Glutamatergic neuron (in vitro differentiated cells): ENCODE measurements at regions not wholly inside any gene's neighbourhood (a gene's known extent, or its start where the extent isn't known, plus 50 kb on each side); places are given as distances from the start of the nearest gene placed in this dataset.

Experiments used
- DNase-seq: peaks from one replicate; pipeline ENCODE4 v3.0.0; 2022
- H3K27ac Mint-ChIP-seq: one replicate; pipeline ENCODE4 v1.8.0; 2020; ENCODE audit warnings: mild to moderate bottlenecking, mixed read lengths, inconsistent platforms; ENCODE audit not compliant: unreplicated experiment
- H3K27me3 Mint-ChIP-seq: one replicate; pipeline ENCODE4 v1.8.0; 2020; ENCODE audit warnings: mild to moderate bottlenecking, moderate library complexity, mixed read lengths, inconsistent platforms; ENCODE audit not compliant: unreplicated experiment
- H3K36me3 Mint-ChIP-seq: one replicate; pipeline ENCODE4 v1.8.0; 2020; ENCODE audit warnings: mild to moderate bottlenecking, mixed read lengths, inconsistent platforms; ENCODE audit not compliant: unreplicated experiment
- H3K4me1 Mint-ChIP-seq: one replicate; pipeline ENCODE4 v1.8.0; 2020; ENCODE audit warnings: mild to moderate bottlenecking, low read depth, mixed read lengths, inconsistent platforms; ENCODE audit not compliant: unreplicated experiment
- H3K4me3 Mint-ChIP-seq: one replicate; pipeline ENCODE4 v1.8.0; 2020; ENCODE audit warnings: mild to moderate bottlenecking, mixed read lengths, inconsistent platforms; ENCODE audit not compliant: unreplicated experiment
- H3K9me3 Mint-ChIP-seq: one replicate; pipeline ENCODE4 v1.8.0; 2020; ENCODE audit warnings: mild to moderate bottlenecking, moderate library complexity, mixed read lengths, inconsistent platforms; ENCODE audit not compliant: unreplicated experiment
- CTCF ChIP-seq: fragments of 200-600 bp; sonication (generic); IDR thresholded peaks from one replicate; pipeline ENCODE4 v1.5.0; 2021; ENCODE audit not compliant: partially characterized antibody, unreplicated experiment

- H3K27ac Mint-ChIP-seq: no peak overlapping the region
- H3K4me3 Mint-ChIP-seq: no peak overlapping the region
- H3K9me3 Mint-ChIP-seq: peaks cover 30% of the 10 kb centered on the region
- DNase-seq: no peak
- H3K4me1 Mint-ChIP-seq: no peaks in the 10 kb centered on the region
- TF ChIP-seq CTCF: no peak
- H3K36me3 Mint-ChIP-seq: peaks cover 11% of the 10 kb centered on the region
- peaks cover 9% of the 10 kb centered on the region for H3K27me3 Mint-ChIP-seq
These were observed 1430.7 kb downstream of the BRD1 start for GRCh38 chr22:48396785-48397530.

GRCh38 chr22:48396091-48396784, 1431.4 kb downstream of the BRD1 start:
- H3K4me1 Mint-ChIP-seq: no peaks in the 10 kb centered on the region
- no peak overlapping the region for H3K4me3 Mint-ChIP-seq
- peaks cover 26% of the 10 kb centered on the region for H3K9me3 Mint-ChIP-seq
- TF ChIP-seq CTCF: no peak
- H3K27me3 Mint-ChIP-seq: peaks cover 7% of the 10 kb centered on the region
- DNase-seq: no peak
- H3K27ac Mint-ChIP-seq: no peak overlapping the region
- peaks cover 9% of the 10 kb centered on the region for H3K36me3 Mint-ChIP-seq

GRCh38 chr22:48395201-48395600, 1432.5 kb downstream of the BRD1 start:
- TF ChIP-seq CTCF: no peak
- peaks cover 26% of the 10 kb centered on the region for H3K9me3 Mint-ChIP-seq
- peak overlapping the region; percentile 80 for H3K27ac Mint-ChIP-seq
- peaks cover 6% of the 10 kb centered on the region for H3K27me3 Mint-ChIP-seq
- no peaks in the 10 kb centered on the region for H3K4me1 Mint-ChIP-seq
- H3K4me3 Mint-ChIP-seq: no peak overlapping the region
- H3K36me3 Mint-ChIP-seq: peaks cover 13% of the 10 kb centered on the region
- no peak for DNase-seq

- peaks cover 13% of the 10 kb centered on the region for H3K36me3 Mint-ChIP-seq
- H3K27ac Mint-ChIP-seq: no peak overlapping the region
- H3K4me3 Mint-ChIP-seq: no peak overlapping the region
- no peaks in the 10 kb centered on the region for H3K4me1 Mint-ChIP-seq
- no peak for TF ChIP-seq CTCF
- peaks cover 25% of the 10 kb centered on the region for H3K9me3 Mint-ChIP-seq
- H3K27me3 Mint-ChIP-seq: peaks cover 6% of the 10 kb centered on the region
- no peak for DNase-seq
These were observed 1432.9 kb downstream of the BRD1 start for GRCh38 chr22:48394787-48395186.

- no peak for TF ChIP-seq CTCF
- peaks cover 6% of the 10 kb centered on the region for H3K27me3 Mint-ChIP-seq
- no peak overlapping the region for H3K27ac Mint-ChIP-seq
- no peak for DNase-seq
- peaks cover 13% of the 10 kb centered on the region for H3K36me3 Mint-ChIP-seq
- H3K9me3 Mint-ChIP-seq: peaks cover 17% of the 10 kb centered on the region
- H3K4me1 Mint-ChIP-seq: no peaks in the 10 kb centered on the region
- no peak overlapping the region for H3K4me3 Mint-ChIP-seq
These were observed 1433.8 kb downstream of the BRD1 start for GRCh38 chr22:48393885-48394284.
